H1 (cell line): ENCODE measurements at regions not wholly inside any gene's neighbourhood (a gene's known extent, or its start where the extent isn't known, plus 50 kb on each side); places are given as distances from the start of the nearest gene placed in this dataset.

Experiments
- CTBP2 ChIP-seq: IDR thresholded peaks from 2 replicates; pipeline ENCODE4 v1.7.0; 2011; ENCODE audit warnings: borderline replicate concordance, mild to moderate bottlenecking, moderate library complexity, mixed read lengths, low read length; ENCODE audit not compliant: insufficient read depth, insufficient read length
- RBBP5 ChIP-seq: IDR thresholded peaks from 2 replicates; pipeline ENCODE4 v1.7.1; 2012; ENCODE audit warnings: low read depth, mild to moderate bottlenecking, inconsistent platforms, low read length, moderate library complexity, borderline replicate concordance

- TF ChIP-seq RBBP5, result no peak
- TF ChIP-seq CTBP2, result no peak
- TF ChIP-seq, all 59 proteins: peak for 0
Observed at GRCh38 chr12:92342574-92342973, 196.9 kb upstream of the BTG1 start (continued).
